H9 (cell line): ENCODE measurements at regions not wholly inside any gene's neighbourhood (a gene's known extent, or its start where the extent isn't known, plus 50 kb on each side); places are given as distances from the start of the nearest gene placed in this dataset.

Experiments
- DNase-seq: peaks from one replicate; pipeline ENCODE4 v3.0.0-alpha.2; 2017
- H2AFZ ChIP-seq: one replicate; pipeline ENCODE4 v1.6.1; 2013; ENCODE audit warnings: mild to moderate bottlenecking, low read length, control low read depth, moderate library complexity
- H2AK5ac ChIP-seq: 2 replicates; pipeline ENCODE4 v1.6.1; 2013; ENCODE audit warnings: low read length, control low read depth, mixed read lengths; ENCODE audit not compliant: insufficient read length
- H2BK120ac ChIP-seq: one replicate; pipeline ENCODE4 v1.6.1; 2013; ENCODE audit warnings: low read depth, mild to moderate bottlenecking, low read length, control low read depth, inconsistent platforms; ENCODE audit not compliant: poor library complexity, severe bottlenecking
- H2BK12ac ChIP-seq: 2 replicates; pipeline ENCODE4 v1.6.1; 2013; ENCODE audit warnings: low read length, control low read depth, mixed read lengths, low read depth; ENCODE audit not compliant: insufficient read length
- H2BK15ac ChIP-seq: 2 replicates; pipeline ENCODE4 v1.6.1; 2013; ENCODE audit warnings: low read depth, low read length, control low read depth
- H2BK20ac ChIP-seq: one replicate; pipeline ENCODE4 v1.6.1; 2013; ENCODE audit warnings: low read depth, mild to moderate bottlenecking, low read length, control low read depth, inconsistent platforms; ENCODE audit not compliant: poor library complexity, severe bottlenecking
- H2BK5ac ChIP-seq: 2 replicates; pipeline ENCODE4 v1.6.1; 2013; ENCODE audit warnings: low read length, control low read depth, mixed read lengths; ENCODE audit not compliant: insufficient read length
- H3K14ac ChIP-seq: 2 replicates; pipeline ENCODE4 v1.6.1; 2013; ENCODE audit warnings: low read length, control low read depth; ENCODE audit not compliant: insufficient read depth
- H3K18ac ChIP-seq: 2 replicates; pipeline ENCODE4 v1.6.1; 2013; ENCODE audit warnings: low read depth, mild to moderate bottlenecking, mixed read lengths, low read length, control low read depth; ENCODE audit not compliant: insufficient read length
- H3K23ac ChIP-seq: 2 replicates; pipeline ENCODE4 v1.6.1; 2013; ENCODE audit warnings: low read length, control low read depth, mixed read lengths, low read depth; ENCODE audit not compliant: insufficient read length
- H3K23me2 ChIP-seq: 2 replicates; pipeline ENCODE4 v1.6.1; 2013; ENCODE audit warnings: low read depth, mild to moderate bottlenecking, mixed read lengths, low read length, control low read depth; ENCODE audit not compliant: insufficient read length, poor library complexity, severe bottlenecking
- H3K27ac ChIP-seq: 2 replicates; pipeline ENCODE4 v1.5.1; 2013; ENCODE audit warnings: low read length, control low read depth, mixed read lengths, low read depth; ENCODE audit not compliant: insufficient read length
- H3K27me3 ChIP-seq: 2 replicates; pipeline ENCODE4 v1.6.1; 2013; ENCODE audit warnings: low read length, control low read depth, inconsistent platforms; ENCODE audit not compliant: insufficient read depth
- H3K4ac ChIP-seq: 2 replicates; pipeline ENCODE4 v1.6.1; 2013; ENCODE audit warnings: low read depth, mild to moderate bottlenecking, control low read depth, inconsistent platforms, low read length, moderate library complexity
- H3K4me1 ChIP-seq: 2 replicates; pipeline ENCODE4 v1.6.1; 2013; ENCODE audit warnings: low read length, control low read depth, inconsistent platforms; ENCODE audit not compliant: insufficient read depth
- H3K4me2 ChIP-seq: 2 replicates; pipeline ENCODE4 v1.6.1; 2013; ENCODE audit warnings: low read length, control low read depth, mixed read lengths; ENCODE audit not compliant: insufficient read length, insufficient read depth
- H3K56ac ChIP-seq: 2 replicates; pipeline ENCODE4 v1.6.1; 2013; ENCODE audit warnings: low read depth, mild to moderate bottlenecking, mixed read lengths, low read length, control low read depth; ENCODE audit not compliant: insufficient read length
- H3K79me1 ChIP-seq: 2 replicates; pipeline ENCODE4 v1.6.1; 2013; ENCODE audit warnings: low read depth, mild to moderate bottlenecking, moderate library complexity, low read length, control low read depth, inconsistent platforms; ENCODE audit not compliant: insufficient read depth, poor library complexity, severe bottlenecking
- H3K79me2 ChIP-seq: 2 replicates; pipeline ENCODE4 v1.6.1; 2013; ENCODE audit warnings: low read length, control low read depth, inconsistent platforms; ENCODE audit not compliant: insufficient read depth
- H3K9ac ChIP-seq: 2 replicates; pipeline ENCODE4 v1.6.1; 2013; ENCODE audit warnings: low read length, control low read depth, mixed read lengths; ENCODE audit not compliant: insufficient read length; ENCODE audit errors: extremely low read depth
- H3K9me3 ChIP-seq: one replicate; pipeline ENCODE4 v1.6.1; 2013; ENCODE audit warnings: low read depth, low read length, inconsistent platforms; ENCODE audit not compliant: control insufficient read depth
- H3T11ph ChIP-seq: one replicate; pipeline ENCODE4 v1.6.1; 2013; ENCODE audit warnings: mild to moderate bottlenecking, low read length, control low read depth, inconsistent platforms
- H4K20me1 ChIP-seq: one replicate; pipeline ENCODE4 v1.6.1; 2013; ENCODE audit not compliant: control insufficient read depth, insufficient read length, insufficient read depth
- H4K5ac ChIP-seq: 2 replicates; pipeline ENCODE4 v1.6.1; 2013; ENCODE audit warnings: low read depth, mild to moderate bottlenecking, mixed read lengths, low read length, control low read depth; ENCODE audit not compliant: insufficient read length
- H4K8ac ChIP-seq: replicated peaks from 2 replicates; pipeline ENCODE4 v1.6.1; 2013; ENCODE audit warnings: low read length, control low read depth, mixed read lengths, low read depth; ENCODE audit not compliant: insufficient read length
- H4K91ac ChIP-seq: 2 replicates; pipeline ENCODE4 v1.6.1; 2013; ENCODE audit warnings: low read depth, mild to moderate bottlenecking, moderate library complexity, mixed read lengths, low read length, control low read depth; ENCODE audit not compliant: insufficient read length
- H3K27ac Mint-ChIP-seq, 3 experiments: 2 replicates in 2 of 3; 3 replicates in 1 of 3; pipeline ENCODE4 v1.8.0; 2020 to 2021; ENCODE audit warnings: mixed read lengths in 3 of 3, mild to moderate bottlenecking in 1 of 3, moderate library complexity in 1 of 3
- H3K27me3 Mint-ChIP-seq: 2 replicates; pipeline ENCODE4 v1.8.0; 2021; ENCODE audit warnings: low read depth, mild to moderate bottlenecking, moderate library complexity, mixed read lengths
- H3K36me3 Mint-ChIP-seq, 3 experiments: 2 replicates in 2 of 3; 3 replicates in 1 of 3; pipeline ENCODE4 v1.8.0; 2020 to 2021; ENCODE audit warnings: low read depth in 3 of 3, mixed read lengths in 3 of 3; ENCODE audit not compliant: insufficient read depth in 1 of 3
- H3K4me1 Mint-ChIP-seq, 2 experiments: 2 replicates each; pipeline ENCODE4 v1.8.0; 2020; ENCODE audit warnings: mixed read lengths in 2 of 2
- H3K4me3 Mint-ChIP-seq, 2 experiments: 2 replicates in 1 of 2; 3 replicates in 1 of 2; pipeline ENCODE4 v1.8.0; 2020 to 2021; ENCODE audit warnings: mild to moderate bottlenecking in 2 of 2, mixed read lengths in 2 of 2, moderate library complexity in 1 of 2
- H3K9me3 Mint-ChIP-seq, 2 experiments: 2 replicates in 1 of 2; 3 replicates in 1 of 2; pipeline ENCODE4 v1.8.0; 2020; ENCODE audit warnings: mild to moderate bottlenecking in 2 of 2, mixed read lengths in 2 of 2, moderate library complexity in 1 of 2
- TF ChIP-seq, protein P1 (sequence below): fragments of 200-600 bp; sonication (generic); conservative IDR thresholded peaks from 3 replicates; pipeline ENCODE4 v1.8.0; 2021; ENCODE audit warnings: antibody characterized with exemption, mild to moderate bottlenecking

DNA sequence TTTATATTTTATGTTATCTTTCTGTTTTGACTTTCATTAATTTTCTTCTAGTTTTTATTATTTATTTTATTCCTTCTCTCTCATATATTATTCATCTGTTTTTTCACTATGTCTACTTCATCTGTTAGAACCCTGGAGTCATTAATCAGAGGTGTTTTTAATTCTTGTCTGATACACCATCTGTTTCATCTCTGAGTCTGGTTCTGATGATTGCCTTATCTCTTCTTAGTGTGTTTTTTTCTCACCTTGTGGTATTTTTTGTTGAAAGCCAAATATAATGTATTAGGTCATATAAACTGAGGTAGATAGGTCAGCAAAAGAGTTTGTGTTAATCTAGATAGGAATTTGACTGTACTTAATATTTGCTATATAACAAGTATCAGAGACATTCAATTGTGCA is 1005.7 kb upstream of the NCAM2 start:
- Histone ChIP-seq H3K27me3 (no peaks in the 10 kb centered on the region), H3K23ac (no peak overlapping the region), H2BK120ac (no peak overlapping the region), H3T11ph (no peak overlapping the region), H3K4me2 (no peak overlapping the region), H3K56ac (no peak overlapping the region), H3K79me2 (no peaks in the 10 kb centered on the region), H4K5ac (no peak overlapping the region), H3K9me3 (no peaks in the 10 kb centered on the region), H3K79me1 (no peaks in the 10 kb centered on the region), H3K27ac (no peak overlapping the region), H4K8ac (no peak overlapping the region), H2BK20ac (no peak overlapping the region), H2AK5ac (no peak overlapping the region), H3K4me1 (no peaks in the 10 kb centered on the region), H3K9ac (no peak overlapping the region), H2AFZ (no peak overlapping the region), H2BK12ac (no peak overlapping the region), H3K4ac (no peak overlapping the region), H2BK15ac (no peak overlapping the region), H3K23me2 (no peaks in the 10 kb centered on the region), H2BK5ac (no peak overlapping the region), H4K91ac (no peak overlapping the region), H3K18ac (no peak overlapping the region), H3K14ac (no peak overlapping the region), H4K20me1 (no peaks in the 10 kb centered on the region)
- H3K27me3 Mint-ChIP-seq: no peaks in the 10 kb centered on the region
- H3K4me1 Mint-ChIP-seq: peaks cover 0 to 7% of the 10 kb centered on the region in 2 experiments; a peak in 2 of 4 replicates
- H3K4me3 Mint-ChIP-seq: no peak overlapping the region
- H3K36me3 Mint-ChIP-seq: peaks cover 0 to 5% (median 2%) of the 10 kb centered on the region in 3 experiments; a peak in 2 of 7 replicates
- no peak for DNase-seq
- no peak overlapping the region for H3K27ac Mint-ChIP-seq
- no peaks in the 10 kb centered on the region; a peak in 1 of 5 replicates for H3K9me3 Mint-ChIP-seq
- TF ChIP-seq, protein P1, sequence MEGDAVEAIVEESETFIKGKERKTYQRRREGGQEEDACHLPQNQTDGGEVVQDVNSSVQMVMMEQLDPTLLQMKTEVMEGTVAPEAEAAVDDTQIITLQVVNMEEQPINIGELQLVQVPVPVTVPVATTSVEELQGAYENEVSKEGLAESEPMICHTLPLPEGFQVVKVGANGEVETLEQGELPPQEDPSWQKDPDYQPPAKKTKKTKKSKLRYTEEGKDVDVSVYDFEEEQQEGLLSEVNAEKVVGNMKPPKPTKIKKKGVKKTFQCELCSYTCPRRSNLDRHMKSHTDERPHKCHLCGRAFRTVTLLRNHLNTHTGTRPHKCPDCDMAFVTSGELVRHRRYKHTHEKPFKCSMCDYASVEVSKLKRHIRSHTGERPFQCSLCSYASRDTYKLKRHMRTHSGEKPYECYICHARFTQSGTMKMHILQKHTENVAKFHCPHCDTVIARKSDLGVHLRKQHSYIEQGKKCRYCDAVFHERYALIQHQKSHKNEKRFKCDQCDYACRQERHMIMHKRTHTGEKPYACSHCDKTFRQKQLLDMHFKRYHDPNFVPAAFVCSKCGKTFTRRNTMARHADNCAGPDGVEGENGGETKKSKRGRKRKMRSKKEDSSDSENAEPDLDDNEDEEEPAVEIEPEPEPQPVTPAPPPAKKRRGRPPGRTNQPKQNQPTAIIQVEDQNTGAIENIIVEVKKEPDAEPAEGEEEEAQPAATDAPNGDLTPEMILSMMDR: no peak
